ENCODE measurements at regions not wholly inside any gene's neighbourhood (a gene's known extent, or its start where the extent isn't known, plus 50 kb on each side); places are given as distances from the start of the nearest gene placed in this dataset.

GRCh38 chr1:239307886-239308285 is 78.5 kb upstream of the CHRM3 start:
- TF ChIP-seq, protein P1, sequence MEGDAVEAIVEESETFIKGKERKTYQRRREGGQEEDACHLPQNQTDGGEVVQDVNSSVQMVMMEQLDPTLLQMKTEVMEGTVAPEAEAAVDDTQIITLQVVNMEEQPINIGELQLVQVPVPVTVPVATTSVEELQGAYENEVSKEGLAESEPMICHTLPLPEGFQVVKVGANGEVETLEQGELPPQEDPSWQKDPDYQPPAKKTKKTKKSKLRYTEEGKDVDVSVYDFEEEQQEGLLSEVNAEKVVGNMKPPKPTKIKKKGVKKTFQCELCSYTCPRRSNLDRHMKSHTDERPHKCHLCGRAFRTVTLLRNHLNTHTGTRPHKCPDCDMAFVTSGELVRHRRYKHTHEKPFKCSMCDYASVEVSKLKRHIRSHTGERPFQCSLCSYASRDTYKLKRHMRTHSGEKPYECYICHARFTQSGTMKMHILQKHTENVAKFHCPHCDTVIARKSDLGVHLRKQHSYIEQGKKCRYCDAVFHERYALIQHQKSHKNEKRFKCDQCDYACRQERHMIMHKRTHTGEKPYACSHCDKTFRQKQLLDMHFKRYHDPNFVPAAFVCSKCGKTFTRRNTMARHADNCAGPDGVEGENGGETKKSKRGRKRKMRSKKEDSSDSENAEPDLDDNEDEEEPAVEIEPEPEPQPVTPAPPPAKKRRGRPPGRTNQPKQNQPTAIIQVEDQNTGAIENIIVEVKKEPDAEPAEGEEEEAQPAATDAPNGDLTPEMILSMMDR (IDR thresholded peaks at IDR 0.05; ENCODE audit: insufficient read depth, low read depth, low read length) = no peak
- no peak for TF ChIP-seq EZH2 (IDR thresholded peaks at IDR 0.05; ENCODE audit: insufficient read depth, low read length)

Measured in astrocyte (in vitro differentiated cells and primary cell).